ENCODE measurements at regions not wholly inside any gene's neighbourhood (a gene's known extent, or its start where the extent isn't known, plus 50 kb on each side); places are given as distances from the start of the nearest gene placed in this dataset.

DNA sequence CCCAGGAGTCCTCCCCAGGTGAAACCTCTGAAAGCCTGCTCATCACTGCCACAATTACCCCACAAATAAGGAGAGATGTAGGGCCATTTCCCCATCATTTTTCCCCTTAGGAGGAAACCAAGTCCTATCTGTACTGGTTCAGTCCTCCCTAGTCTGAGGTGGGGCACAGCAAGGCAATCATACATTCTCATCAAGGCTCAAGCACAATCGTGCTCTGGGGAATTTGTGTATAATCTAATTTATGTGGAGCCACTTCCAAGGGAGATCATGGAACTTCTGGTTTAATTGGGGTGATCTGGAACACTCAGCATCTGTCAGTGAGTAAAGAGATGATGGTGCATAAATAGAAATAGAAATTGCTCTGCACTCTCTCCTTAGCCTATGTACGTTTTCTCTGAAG is 546.9 kb downstream of the IGSF11 start:
- TF ChIP-seq, protein P1, sequence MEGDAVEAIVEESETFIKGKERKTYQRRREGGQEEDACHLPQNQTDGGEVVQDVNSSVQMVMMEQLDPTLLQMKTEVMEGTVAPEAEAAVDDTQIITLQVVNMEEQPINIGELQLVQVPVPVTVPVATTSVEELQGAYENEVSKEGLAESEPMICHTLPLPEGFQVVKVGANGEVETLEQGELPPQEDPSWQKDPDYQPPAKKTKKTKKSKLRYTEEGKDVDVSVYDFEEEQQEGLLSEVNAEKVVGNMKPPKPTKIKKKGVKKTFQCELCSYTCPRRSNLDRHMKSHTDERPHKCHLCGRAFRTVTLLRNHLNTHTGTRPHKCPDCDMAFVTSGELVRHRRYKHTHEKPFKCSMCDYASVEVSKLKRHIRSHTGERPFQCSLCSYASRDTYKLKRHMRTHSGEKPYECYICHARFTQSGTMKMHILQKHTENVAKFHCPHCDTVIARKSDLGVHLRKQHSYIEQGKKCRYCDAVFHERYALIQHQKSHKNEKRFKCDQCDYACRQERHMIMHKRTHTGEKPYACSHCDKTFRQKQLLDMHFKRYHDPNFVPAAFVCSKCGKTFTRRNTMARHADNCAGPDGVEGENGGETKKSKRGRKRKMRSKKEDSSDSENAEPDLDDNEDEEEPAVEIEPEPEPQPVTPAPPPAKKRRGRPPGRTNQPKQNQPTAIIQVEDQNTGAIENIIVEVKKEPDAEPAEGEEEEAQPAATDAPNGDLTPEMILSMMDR (IDR thresholded peaks at IDR 0.05): no peak
- TF ChIP-seq NFIC (IDR thresholded peaks at IDR 0.05; ENCODE audit: borderline replicate concordance): no peak
- no peak for TF ChIP-seq EP300 (IDR thresholded peaks at IDR 0.05; ENCODE audit: borderline replicate concordance in 1 of 2, low read depth in 1 of 2, low read length in 1 of 2)
- TF ChIP-seq YY1 (IDR thresholded peaks at IDR 0.05; ENCODE audit: low read depth): no peak
- TF ChIP-seq MEF2A (IDR thresholded peaks at IDR 0.05; ENCODE audit: borderline replicate concordance, low read depth): no peak
